Neuron (in vitro differentiated cells): ENCODE measurements at regions not wholly inside any gene's neighbourhood (a gene's known extent, or its start where the extent isn't known, plus 50 kb on each side); places are given as distances from the start of the nearest gene placed in this dataset.

Source experiments
- H2AFZ ChIP-seq: one replicate; pipeline ENCODE4 v1.6.1; 2013; ENCODE audit warnings: low read depth, mild to moderate bottlenecking, inconsistent platforms, low read length, moderate library complexity
- H3K27me3 ChIP-seq: one replicate; pipeline ENCODE4 v1.6.1; 2013; ENCODE audit warnings: low read length; ENCODE audit not compliant: insufficient read depth
- H3K36me3 ChIP-seq: one replicate; pipeline ENCODE4 v1.6.1; 2013; ENCODE audit warnings: low read length; ENCODE audit not compliant: insufficient read depth
- H3K4me1 ChIP-seq: one replicate; pipeline ENCODE4 v1.6.1; 2013; ENCODE audit warnings: low read length; ENCODE audit not compliant: insufficient read depth
- H3K4me3 ChIP-seq: 2 replicates; pipeline ENCODE4 v1.5.1; 2013; ENCODE audit warnings: mild to moderate bottlenecking, low read length, moderate library complexity
- H3K9me3 ChIP-seq: one replicate; pipeline ENCODE4 v1.6.1; 2013; ENCODE audit warnings: low read length

DNA sequence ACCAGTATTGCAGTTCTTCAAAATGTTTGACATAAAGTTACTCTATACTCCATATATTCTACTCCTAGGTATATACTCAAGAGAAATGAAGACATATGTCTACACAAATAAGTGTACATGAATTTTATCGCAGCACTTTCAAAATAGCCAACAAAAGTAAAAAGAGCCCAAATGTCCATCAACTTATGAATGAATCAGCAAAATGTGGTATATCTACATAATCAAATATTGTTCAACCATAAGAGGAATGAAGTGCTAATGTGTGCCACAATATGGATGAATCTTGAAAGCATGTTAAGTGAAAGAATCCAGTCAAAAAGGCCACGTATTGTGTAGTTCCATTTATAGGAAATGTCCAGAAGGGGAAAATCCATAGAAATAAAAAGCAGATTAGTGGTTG, 98.6 kb upstream of the F3 start:
- Histone ChIP-seq H3K27me3 (no peaks in the 10 kb centered on the region), H2AFZ (no peak overlapping the region), H3K4me3 (no peak overlapping the region), H3K36me3 (no peaks in the 10 kb centered on the region), H3K4me1 (no peaks in the 10 kb centered on the region), H3K9me3 (no peaks in the 10 kb centered on the region)

- no peaks in the 10 kb centered on the region for H3K36me3 ChIP-seq
- no peaks in the 10 kb centered on the region for H3K27me3 ChIP-seq
- no peak overlapping the region for H2AFZ ChIP-seq
- H3K9me3 ChIP-seq: no peaks in the 10 kb centered on the region
- no peak overlapping the region for H3K4me3 ChIP-seq
- H3K4me1 ChIP-seq: no peaks in the 10 kb centered on the region
These were observed 95.6 kb upstream of the F3 start for GRCh38 chr1:94637121-94637520.

- no peaks in the 10 kb centered on the region for H3K4me1 ChIP-seq
- H3K27me3 ChIP-seq: no peaks in the 10 kb centered on the region
- no peaks in the 10 kb centered on the region for H3K36me3 ChIP-seq
- H3K4me3 ChIP-seq: no peak overlapping the region
- H2AFZ ChIP-seq: no peak overlapping the region
- no peaks in the 10 kb centered on the region for H3K9me3 ChIP-seq
These were observed 95.1 kb upstream of the F3 start for GRCh38 chr1:94636624-94637023.

DNA sequence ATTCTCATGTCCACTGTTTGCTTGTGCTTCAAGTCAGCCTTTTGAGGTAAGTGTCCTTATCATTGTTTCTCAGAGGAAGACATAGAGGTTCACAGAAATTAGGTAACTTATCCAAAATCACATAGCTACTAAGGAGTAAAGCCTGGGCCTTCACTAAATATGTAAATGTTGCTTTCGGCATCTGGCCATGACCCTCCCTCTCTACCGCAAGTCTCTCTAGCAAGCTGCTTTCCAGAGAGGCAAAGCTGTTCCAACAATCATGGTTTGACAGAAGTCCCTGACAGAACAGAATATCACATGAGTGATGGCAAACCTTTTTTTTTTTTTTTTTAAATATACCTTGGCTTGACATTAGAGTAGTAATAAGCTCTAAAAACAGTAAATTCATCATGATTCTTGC, 94.5 kb upstream of the F3 start:
- H3K4me3 ChIP-seq: no peak overlapping the region
- no peaks in the 10 kb centered on the region for H3K36me3 ChIP-seq
- H2AFZ ChIP-seq: no peak overlapping the region
- H3K27me3 ChIP-seq: no peaks in the 10 kb centered on the region
- no peaks in the 10 kb centered on the region for H3K9me3 ChIP-seq
- H3K4me1 ChIP-seq: no peaks in the 10 kb centered on the region

- no peak overlapping the region for H3K4me3 ChIP-seq
- no peak overlapping the region for H2AFZ ChIP-seq
- no peaks in the 10 kb centered on the region for H3K27me3 ChIP-seq
- H3K4me1 ChIP-seq: no peaks in the 10 kb centered on the region
- H3K36me3 ChIP-seq: no peaks in the 10 kb centered on the region
- no peaks in the 10 kb centered on the region for H3K9me3 ChIP-seq
These were observed 93.4 kb upstream of the F3 start for GRCh38 chr1:94634977-94635416.

GRCh38 chr1:94633051-94633450, 91.5 kb upstream of the F3 start:
- Histone ChIP-seq H3K4me1 (no peaks in the 10 kb centered on the region), H3K4me3 (no peak overlapping the region), H3K27me3 (no peaks in the 10 kb centered on the region), H3K36me3 (no peaks in the 10 kb centered on the region), H2AFZ (no peak overlapping the region), H3K9me3 (no peaks in the 10 kb centered on the region)

GRCh38 chr1:94629259-94630181, 88.0 kb upstream of the F3 start:
- peaks cover 2% of the 10 kb centered on the region for H3K9me3 ChIP-seq
- H3K4me1 ChIP-seq: no peaks in the 10 kb centered on the region
- H3K36me3 ChIP-seq: no peaks in the 10 kb centered on the region
- no peaks in the 10 kb centered on the region for H3K27me3 ChIP-seq
- no peak overlapping the region for H3K4me3 ChIP-seq
- no peak overlapping the region for H2AFZ ChIP-seq

DNA sequence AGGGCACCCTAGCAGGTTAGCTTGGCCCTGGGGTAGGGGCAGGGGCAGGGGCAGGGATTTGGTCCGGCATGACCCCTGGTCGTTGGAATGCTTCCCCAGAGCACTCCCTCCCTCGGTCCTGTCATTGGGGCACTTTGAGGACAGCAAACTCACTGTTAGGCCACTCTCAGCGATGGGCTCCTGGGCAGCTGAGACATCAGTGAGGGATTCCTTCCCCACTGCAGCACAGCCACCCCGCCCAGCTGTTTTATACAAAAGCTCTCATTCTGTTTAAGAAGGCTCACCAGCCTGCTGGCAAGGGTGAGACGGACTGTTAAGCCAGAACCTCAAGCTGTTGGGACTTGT, 86.9 kb upstream of the F3 start:
- H2AFZ ChIP-seq: no peak overlapping the region
- H3K9me3 ChIP-seq: peaks cover 2% of the 10 kb centered on the region
- peaks cover 9% of the 10 kb centered on the region for H3K4me1 ChIP-seq
- no peak overlapping the region for H3K4me3 ChIP-seq
- H3K27me3 ChIP-seq: no peaks in the 10 kb centered on the region
- H3K36me3 ChIP-seq: no peaks in the 10 kb centered on the region

DNA sequence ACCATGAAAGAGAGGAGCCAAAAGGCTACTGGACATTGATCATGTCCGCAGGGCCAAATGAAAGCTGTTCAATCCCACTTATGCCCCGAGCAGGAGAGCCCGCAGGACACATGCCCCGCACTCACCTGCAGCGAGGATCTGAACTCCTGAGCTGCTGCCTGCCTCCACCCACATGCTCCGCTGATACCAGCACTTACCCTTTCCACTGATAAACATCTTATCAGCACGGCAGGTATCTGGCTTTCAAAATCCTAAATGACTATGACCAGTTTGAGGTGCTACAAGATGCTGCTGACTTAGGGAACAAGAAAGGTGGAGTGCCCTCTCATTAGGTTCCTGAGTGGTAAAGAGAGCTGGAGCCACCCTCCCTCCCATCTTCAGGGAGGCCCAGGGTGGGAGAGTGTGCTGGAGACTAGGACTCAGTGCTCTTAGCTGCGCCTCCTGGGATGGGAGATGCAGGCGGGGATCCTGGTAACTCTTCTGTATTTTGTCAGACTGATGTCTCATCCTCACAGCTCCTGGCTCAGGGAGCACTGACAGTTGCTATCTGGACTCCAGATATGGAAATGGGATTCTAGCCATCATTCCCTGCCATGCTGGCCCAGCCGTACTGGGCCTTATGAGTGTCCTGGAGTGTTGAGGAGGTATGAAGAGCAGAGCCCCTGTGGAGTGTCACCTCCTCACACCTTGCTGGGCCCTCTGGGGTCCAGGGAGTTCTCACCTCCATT, 86.4 kb upstream of the F3 start:
- Histone ChIP-seq H2AFZ (no peak overlapping the region), H3K4me3 (no peak overlapping the region), H3K4me1 (peaks cover 14% of the 10 kb centered on the region), H3K36me3 (no peaks in the 10 kb centered on the region), H3K27me3 (no peaks in the 10 kb centered on the region), H3K9me3 (peaks cover 2% of the 10 kb centered on the region)

DNA sequence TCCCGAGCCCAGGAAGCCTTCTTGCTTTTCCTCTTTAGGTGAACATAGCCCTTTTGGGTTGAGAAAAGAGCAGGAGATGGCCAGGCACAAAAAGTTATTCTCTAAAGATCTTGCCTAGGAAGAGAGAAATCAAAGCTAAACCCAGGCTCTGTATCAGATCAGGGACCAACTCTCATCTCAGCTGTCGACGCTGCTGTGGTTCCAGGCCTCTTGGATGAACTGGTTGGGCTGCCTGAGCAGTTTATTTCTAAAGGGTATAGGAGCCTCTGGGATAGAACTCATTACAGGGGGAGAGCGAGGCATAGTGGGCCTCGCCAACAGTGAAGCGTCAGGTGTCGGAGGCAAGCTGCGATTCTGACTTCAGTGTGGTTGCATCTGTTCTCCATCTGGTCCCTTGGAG, 82.6 kb upstream of the F3 start:
- no peaks in the 10 kb centered on the region for H3K36me3 ChIP-seq
- peaks cover 2% of the 10 kb centered on the region for H3K9me3 ChIP-seq
- no peak overlapping the region for H2AFZ ChIP-seq
- no peak overlapping the region for H3K4me3 ChIP-seq
- H3K27me3 ChIP-seq: no peaks in the 10 kb centered on the region
- H3K4me1 ChIP-seq: peaks cover 24% of the 10 kb centered on the region

DNA sequence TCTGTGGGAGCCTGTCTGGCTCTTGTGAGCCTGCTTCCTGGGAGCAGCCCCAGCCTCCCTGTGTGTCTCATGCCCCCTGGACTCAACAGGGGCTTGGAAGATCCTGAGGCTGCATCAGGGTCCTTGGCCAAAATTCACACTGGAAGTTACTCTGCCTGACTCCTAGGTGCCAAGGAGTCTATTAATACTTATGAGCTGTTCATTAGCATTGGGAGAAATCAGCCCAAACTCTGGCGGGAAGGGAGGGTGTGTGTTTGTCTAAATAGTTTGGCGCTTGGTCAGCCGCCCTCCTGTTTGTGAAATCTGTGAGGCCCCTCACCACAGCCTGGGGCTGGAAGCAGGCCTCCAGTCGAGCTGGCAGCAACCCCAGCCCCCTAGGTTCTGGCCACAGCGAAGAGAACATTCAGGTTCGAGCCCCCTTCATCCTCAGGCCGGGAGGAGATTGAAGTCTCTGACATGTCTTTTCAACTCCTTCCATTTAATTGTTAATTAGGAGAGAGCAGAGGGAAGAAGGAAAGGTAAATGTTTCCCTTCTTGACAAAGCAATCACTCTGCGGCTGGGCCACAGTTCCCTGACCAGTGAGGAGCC, 82.1 kb upstream of the F3 start:
- Histone ChIP-seq H3K4me1 (peaks cover 24% of the 10 kb centered on the region), H3K36me3 (no peaks in the 10 kb centered on the region), H3K27me3 (no peaks in the 10 kb centered on the region), H3K9me3 (peaks cover 2% of the 10 kb centered on the region), H3K4me3 (no peak overlapping the region), H2AFZ (no peak overlapping the region)

DNA sequence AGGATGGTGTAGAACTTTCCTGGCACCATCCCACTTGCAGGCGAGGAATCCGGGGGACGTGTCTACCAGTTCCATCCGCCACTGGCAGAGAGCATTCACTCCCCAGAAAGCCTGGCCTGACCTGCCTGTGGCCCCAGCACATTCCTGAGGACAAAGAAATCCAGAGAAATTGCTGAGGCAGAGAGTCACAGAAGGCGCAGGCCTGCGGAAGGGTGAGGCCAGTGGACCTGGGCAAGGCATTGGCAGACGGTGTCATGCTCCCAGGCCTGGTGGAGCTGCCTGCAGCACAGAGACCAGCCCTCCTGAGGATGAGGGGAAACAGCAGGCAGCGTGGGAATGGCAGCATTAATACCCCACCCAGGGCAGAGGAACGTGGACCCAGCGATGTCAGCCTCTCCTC, 81.2 kb upstream of the F3 start:
- peaks cover 4% of the 10 kb centered on the region for H3K9me3 ChIP-seq
- no peaks in the 10 kb centered on the region for H3K27me3 ChIP-seq
- peaks cover 24% of the 10 kb centered on the region for H3K4me1 ChIP-seq
- H3K36me3 ChIP-seq: no peaks in the 10 kb centered on the region
- H3K4me3 ChIP-seq: no peak overlapping the region
- H2AFZ ChIP-seq: no peak overlapping the region

- peaks cover 2% of the 10 kb centered on the region for H3K9me3 ChIP-seq
- no peaks in the 10 kb centered on the region for H3K27me3 ChIP-seq
- no peak overlapping the region for H3K4me3 ChIP-seq
- peaks cover 30% of the 10 kb centered on the region for H3K4me1 ChIP-seq
- H3K36me3 ChIP-seq: no peaks in the 10 kb centered on the region
- H2AFZ ChIP-seq: no peak overlapping the region
These were observed 80.2 kb upstream of the F3 start for GRCh38 chr1:94621802-94622201.
